ENCODE measurements at regions not wholly inside any gene's neighbourhood (a gene's known extent, or its start where the extent isn't known, plus 50 kb on each side); places are given as distances from the start of the nearest gene placed in this dataset.

GRCh38 chr5:74542482-74542881 is 98.0 kb downstream of the ENC1 start:
- DNase-seq (ENCODE audit: low read depth, low spot score), result no peak
- Histone ChIP-seq H3K4me3 (no peak overlapping the region), H3K9ac (ENCODE audit: control insufficient read depth, insufficient read depth, low read length) (no peak overlapping the region), H3K27ac (ENCODE audit: control insufficient read depth, insufficient read depth) (no peak overlapping the region), H3K4me2 (ENCODE audit: control insufficient read depth, insufficient read depth) (no peak overlapping the region), H3K4me1 (ENCODE audit: control insufficient read depth, insufficient read depth, low read length) (no peaks in the 10 kb centered on the region; the same call in 1 of the 2 replicates), H2AFZ (ENCODE audit: control insufficient read depth, low read depth, low read length) (no peak overlapping the region), H3K9me3 (replicated peaks; ENCODE audit: control insufficient read depth, insufficient read depth, low read length) (no peaks in the 10 kb centered on the region), H4K20me1 (ENCODE audit: control insufficient read depth, insufficient read depth) (no peaks in the 10 kb centered on the region), H3K27me3 (replicated peaks in 1 of 2; ENCODE audit: control insufficient read depth in 2 of 2, insufficient read depth in 2 of 2, low read length in 1 of 2) (no peaks in the 10 kb centered on the region), H3K79me2 (ENCODE audit: control insufficient read depth, insufficient read depth, low read length) (no peaks in the 10 kb centered on the region), H3K36me3 (ENCODE audit: control insufficient read depth in 2 of 2, insufficient read depth in 2 of 2, low read length in 1 of 2) (no peaks in the 10 kb centered on the region)
- TF ChIP-seq RAD21 (IDR thresholded peaks at IDR 0.05; ENCODE audit: insufficient read depth, low read depth, low read length), result 0 out of 2 replicates have a peak, but pooled peaks have one; percentile 5
- TF ChIP-seq SMAD5 (IDR thresholded peaks at IDR 0.05; ENCODE audit: low read depth), result no peak
- intact Hi-C loops (cut with micrococcal nuclease; ENCODE audit: unreplicated experiment) (no loop called here), in situ Hi-C loops (cut with MboI) (no loop called here)
- BruUV-seq (replicated peaks), result no TSS peak
- ChIA-PET CTCF (no interaction called here), RAD21 (ENCODE audit: unreplicated experiment) (interaction anchor here (1.3 kb wide), 1 partner anchor 96 kb away, joined by 3 read pairs; no protein-coding TSS in a partner anchor), SMC1A (ENCODE audit: uncharacterized antibody, unreplicated experiment) (interaction anchor here (0.5 kb wide), 1 partner anchor 15 kb away, joined by 3 read pairs; no protein-coding TSS in a partner anchor), POLR2A (interaction anchor here (0.5 kb wide), 1 partner anchor 1156 kb away, joined by 3 read pairs; no protein-coding TSS in a partner anchor)
- no peak for ATAC-seq
- FAIRE-seq, result no peak
- 2% methylated on average over 3 of the region's 3 CpGs for WGBS (ENCODE audit: insufficient coverage, insufficient replicate concordance, low lambda C conversion rate, missing lambda C conversion rate)

- Histone ChIP-seq H3K27me3 (replicated peaks in 1 of 2; ENCODE audit: control insufficient read depth in 2 of 2, insufficient read depth in 2 of 2, low read length in 1 of 2) (no peaks in the 10 kb centered on the region), H3K4me1 (ENCODE audit: control insufficient read depth, insufficient read depth, low read length) (no peaks in the 10 kb centered on the region; the same call in 1 of the 2 replicates), H3K4me2 (ENCODE audit: control insufficient read depth, insufficient read depth) (no peak overlapping the region), H4K20me1 (ENCODE audit: control insufficient read depth, insufficient read depth) (no peaks in the 10 kb centered on the region), H3K36me3 (ENCODE audit: control insufficient read depth in 2 of 2, insufficient read depth in 2 of 2, low read length in 1 of 2) (no peaks in the 10 kb centered on the region), H3K4me3 (no peak overlapping the region), H3K27ac (ENCODE audit: control insufficient read depth, insufficient read depth) (no peak overlapping the region), H3K79me2 (ENCODE audit: control insufficient read depth, insufficient read depth, low read length) (no peaks in the 10 kb centered on the region), H3K9ac (ENCODE audit: control insufficient read depth, insufficient read depth, low read length) (no peak overlapping the region), H2AFZ (ENCODE audit: control insufficient read depth, low read depth, low read length) (no peak overlapping the region), H3K9me3 (replicated peaks; ENCODE audit: control insufficient read depth, insufficient read depth, low read length) (no peaks in the 10 kb centered on the region)
- ATAC-seq, result no peak
- ChIA-PET SMC1A (ENCODE audit: uncharacterized antibody, unreplicated experiment) (no interaction called here), CTCF (no interaction called here), POLR2A (no interaction called here), RAD21 (ENCODE audit: unreplicated experiment) (no interaction called here)
- intact Hi-C loops (cut with micrococcal nuclease; ENCODE audit: unreplicated experiment), result no loop called here
- DNase-seq (ENCODE audit: low read depth, low spot score), result no peak
- 50% methylated on average over 1 of the region's 1 CpG for WGBS (ENCODE audit: insufficient coverage, insufficient replicate concordance, low lambda C conversion rate, missing lambda C conversion rate)
- no peak for FAIRE-seq
- BruUV-seq (replicated peaks), result no TSS peak
- in situ Hi-C loops (cut with MboI), result no loop called here
- TF ChIP-seq CHD4 (IDR thresholded peaks at IDR 0.05), result no peak
- TF ChIP-seq CUX1 (IDR thresholded peaks at IDR 0.05; ENCODE audit: insufficient replicate concordance, low read depth, low read length), result no peak
- no peak for TF ChIP-seq GABPA (IDR thresholded peaks at IDR 0.05; ENCODE audit: low read depth)
Measured at GRCh38 chr5:74541381-74541781, 99.1 kb downstream of the ENC1 start.
